IPS-18c (cell line): ENCODE measurements at regions not wholly inside any gene's neighbourhood (a gene's known extent, or its start where the extent isn't known, plus 50 kb on each side); places are given as distances from the start of the nearest gene placed in this dataset.

Source experiments
- H3K4me3 ChIP-seq: 2 replicates; pipeline ENCODE4 v1.7.0; 2013; ENCODE audit warnings: low read depth, mild to moderate bottlenecking, low read length, moderate library complexity; ENCODE audit not compliant: insufficient read depth
- H3K9me3 ChIP-seq: one replicate; pipeline ENCODE4 v1.6.1; 2013; ENCODE audit warnings: mild to moderate bottlenecking, low read length, moderate library complexity; ENCODE audit not compliant: control insufficient read depth, insufficient read depth

DNA sequence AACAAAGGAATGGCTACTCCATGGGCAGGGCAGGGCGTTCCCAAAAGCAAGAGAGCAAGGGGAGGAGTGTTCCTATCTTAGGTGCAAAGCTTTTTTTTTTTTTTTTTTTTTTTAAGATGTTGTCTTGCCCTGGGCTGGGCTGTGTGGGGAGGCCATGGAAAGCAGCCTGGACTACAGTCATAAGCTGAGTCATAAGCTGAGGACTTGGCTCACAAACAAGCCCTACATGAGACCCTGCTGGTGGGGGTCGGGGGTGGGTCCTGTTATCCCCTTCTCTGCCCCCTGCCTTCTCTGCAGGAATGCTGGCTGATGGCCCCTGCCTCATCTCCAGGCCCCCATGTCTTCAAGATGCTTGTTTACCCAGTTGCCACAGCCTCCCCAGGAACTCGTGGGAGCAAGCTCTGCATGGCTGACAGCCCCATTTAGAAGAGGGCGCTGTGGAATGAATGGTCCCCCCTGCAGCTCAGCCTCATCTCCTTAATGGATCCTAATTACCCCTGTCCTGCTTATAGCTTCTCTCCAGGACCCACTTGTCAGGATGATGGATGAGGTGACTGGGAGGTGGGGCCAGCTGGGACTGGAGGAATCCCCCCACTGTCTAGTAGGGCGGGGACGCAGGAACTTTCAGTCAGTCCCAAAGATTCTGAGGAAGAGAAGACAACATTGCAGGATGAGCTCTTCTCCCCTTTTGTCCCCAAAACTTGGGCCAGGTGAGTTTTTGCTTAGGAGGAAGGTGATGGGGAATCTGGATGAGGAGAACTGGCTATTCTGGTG lies 340.8 kb upstream of the PODXL start:
- no peaks in the 10 kb centered on the region for H3K9me3 ChIP-seq
- no peak overlapping the region for H3K4me3 ChIP-seq

DNA sequence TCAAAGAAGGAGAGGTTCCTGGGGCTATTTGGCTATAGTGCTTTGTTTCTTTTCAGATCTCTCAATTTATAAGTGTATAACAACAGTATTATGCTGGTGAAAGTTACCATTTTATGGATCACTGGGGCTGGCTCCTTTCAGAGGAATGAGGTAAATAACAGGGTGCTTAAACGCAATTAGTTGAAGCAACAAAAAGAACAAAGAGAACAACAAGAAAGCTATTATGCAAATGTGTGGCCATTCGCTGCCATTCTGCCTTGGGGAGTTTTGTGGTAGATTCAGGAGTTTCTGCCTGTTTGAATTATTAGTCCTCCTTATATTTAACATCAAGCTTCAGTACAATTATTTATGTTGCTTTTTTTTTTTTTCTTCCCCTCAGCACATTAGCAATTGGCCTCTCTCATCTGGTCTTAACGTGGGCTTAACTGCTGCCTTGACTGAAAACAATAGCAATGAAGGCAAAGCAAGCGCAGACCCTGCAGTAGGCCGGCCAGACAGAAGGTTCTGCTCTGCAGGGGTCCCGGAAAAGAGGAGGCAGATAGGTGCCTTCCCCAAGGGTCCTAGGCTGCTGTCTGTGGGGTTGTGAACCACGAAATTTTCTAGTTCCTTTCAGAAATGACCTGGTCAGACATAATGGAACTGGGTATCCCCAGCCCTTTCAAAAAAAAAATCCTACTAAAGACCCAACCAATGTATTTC lies 339.9 kb upstream of the PODXL start:
- Histone ChIP-seq H3K9me3 (no peaks in the 10 kb centered on the region), H3K4me3 (no peak overlapping the region)

DNA sequence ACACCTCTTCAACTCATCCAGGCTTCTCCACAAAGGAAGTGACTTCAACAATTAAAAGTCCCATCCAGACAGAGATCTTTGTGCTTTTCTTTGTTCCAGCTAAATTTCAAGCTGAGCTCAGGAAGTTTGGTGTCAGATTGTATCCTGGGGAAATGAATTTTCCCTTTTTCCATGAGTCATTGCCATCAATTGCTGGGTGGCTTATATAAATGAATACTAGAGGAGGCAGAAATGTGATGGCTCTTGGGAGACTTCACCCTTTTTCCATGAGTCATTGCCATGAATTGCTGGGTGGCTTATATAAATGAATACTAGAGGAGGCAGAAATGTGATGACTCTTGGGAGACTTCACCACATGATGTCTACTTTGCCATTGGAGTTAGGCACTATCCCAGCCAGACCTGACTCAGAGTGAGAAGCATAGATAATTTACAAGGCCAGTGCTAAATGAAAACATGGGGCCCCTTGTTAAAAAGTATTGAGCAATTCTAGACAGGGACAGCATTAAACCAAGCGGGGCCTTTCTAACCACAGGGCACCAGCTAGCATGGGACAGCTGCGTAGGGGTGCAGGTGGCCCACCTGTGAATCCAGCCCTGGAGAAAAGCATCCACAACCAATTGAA lies 339.2 kb upstream of the PODXL start:
- Histone ChIP-seq H3K9me3 (no peaks in the 10 kb centered on the region), H3K4me3 (no peak overlapping the region)

DNA sequence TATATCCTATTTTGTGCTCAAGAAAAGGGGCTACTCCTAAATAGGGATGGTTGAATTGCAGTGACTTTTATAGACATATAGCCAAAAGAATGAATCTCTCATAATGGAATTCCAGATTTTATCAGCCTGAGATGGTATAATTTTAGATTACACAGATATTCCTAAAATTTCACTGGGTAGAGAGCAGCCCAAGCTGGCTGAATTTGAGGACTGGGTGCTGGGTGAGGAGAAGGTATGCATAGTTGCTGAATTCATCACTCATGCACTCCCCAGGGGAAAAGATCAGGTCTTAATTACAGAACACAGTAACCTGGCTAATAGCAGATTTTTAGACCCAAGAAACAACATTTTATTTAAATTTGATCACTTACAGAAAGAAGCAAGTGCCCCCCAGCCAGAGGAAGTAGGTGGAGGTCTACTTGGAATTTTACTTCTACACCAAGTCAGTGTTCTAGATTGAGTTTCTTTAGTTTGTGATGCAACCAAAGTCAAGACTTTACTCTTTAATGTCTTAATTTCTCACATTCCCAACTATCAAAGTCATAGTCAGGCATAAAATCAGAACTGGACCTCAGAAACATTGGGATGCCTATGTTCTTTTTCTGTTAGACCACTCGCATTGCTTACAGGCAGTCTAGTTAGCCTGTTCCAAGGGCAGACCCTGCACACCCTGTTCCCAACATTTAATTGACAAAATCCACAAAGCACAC lies 337.4 kb upstream of the PODXL start:
- no peak overlapping the region for H3K4me3 ChIP-seq
- no peaks in the 10 kb centered on the region for H3K9me3 ChIP-seq

DNA sequence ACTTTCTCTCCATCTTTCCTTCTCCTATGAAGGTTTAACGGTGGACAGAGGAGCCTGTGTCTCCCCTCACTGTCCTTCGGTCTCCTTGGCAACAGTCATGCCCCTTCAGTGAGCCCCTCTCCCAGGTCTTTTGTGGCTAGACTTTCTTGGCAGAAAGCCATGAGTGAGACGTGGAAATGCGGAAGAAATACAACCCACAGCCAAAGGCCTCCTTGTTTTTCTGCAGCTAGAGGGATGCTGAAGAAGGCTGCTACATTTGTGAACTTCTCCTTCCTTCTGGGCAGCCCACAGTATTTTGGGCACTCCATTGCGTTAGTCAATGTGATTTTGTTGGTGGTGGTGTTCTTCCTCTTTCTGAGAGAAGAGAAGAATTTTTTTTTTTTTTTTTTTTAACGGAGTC lies 333.7 kb upstream of the PODXL start:
- no peak overlapping the region for H3K4me3 ChIP-seq
- H3K9me3 ChIP-seq = no peaks in the 10 kb centered on the region

DNA sequence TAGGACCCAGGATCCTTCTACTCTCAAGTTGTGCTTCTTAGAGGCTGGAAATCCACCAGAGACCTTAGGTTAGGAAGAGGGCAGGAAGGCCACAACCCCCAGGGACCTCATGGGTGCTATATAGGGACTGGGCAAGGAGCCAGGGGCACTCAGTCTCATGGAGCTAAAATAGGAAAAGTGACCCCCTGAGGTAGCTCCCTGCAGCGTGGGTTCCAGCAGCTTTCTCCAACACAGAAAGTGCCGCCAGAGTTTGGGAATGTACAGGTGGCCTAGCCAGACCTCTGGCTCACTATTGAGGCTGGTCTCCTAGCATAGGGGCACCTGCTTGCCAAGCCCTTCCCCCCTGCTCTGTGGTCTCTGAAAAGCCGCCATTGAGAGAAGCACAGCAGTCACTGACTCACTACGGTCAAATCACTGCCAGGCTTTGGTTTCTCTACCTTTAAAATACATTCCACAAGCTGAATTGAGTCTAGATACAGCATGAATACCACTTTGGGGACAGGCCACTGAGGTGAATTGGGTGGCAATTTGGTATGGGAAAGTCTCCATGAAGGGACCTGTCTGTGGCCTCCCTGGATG lies 333.2 kb upstream of the PODXL start:
- H3K4me3 ChIP-seq = no peak overlapping the region
- no peaks in the 10 kb centered on the region for H3K9me3 ChIP-seq

DNA sequence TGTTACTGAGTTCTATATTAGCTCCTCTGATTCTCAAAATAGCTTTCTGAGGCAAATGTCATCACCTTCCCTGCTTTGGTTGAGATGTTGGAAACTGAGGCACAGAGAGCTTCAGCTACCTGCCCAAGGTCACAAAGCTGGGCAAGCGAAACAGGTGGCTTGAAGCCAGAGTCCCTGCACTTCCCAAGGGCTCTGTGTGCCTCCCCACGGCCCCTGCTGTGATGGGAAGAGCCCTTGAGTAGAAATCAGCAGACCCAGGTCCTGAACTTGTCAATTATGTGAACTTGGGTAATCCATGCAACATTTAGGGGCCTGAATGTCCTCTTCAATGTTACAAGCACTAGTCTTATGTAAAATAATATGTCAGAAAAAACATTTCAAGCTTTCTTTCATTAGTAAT lies 327.3 kb upstream of the PODXL start:
- Histone ChIP-seq H3K9me3 (no peaks in the 10 kb centered on the region), H3K4me3 (no peak overlapping the region)

DNA sequence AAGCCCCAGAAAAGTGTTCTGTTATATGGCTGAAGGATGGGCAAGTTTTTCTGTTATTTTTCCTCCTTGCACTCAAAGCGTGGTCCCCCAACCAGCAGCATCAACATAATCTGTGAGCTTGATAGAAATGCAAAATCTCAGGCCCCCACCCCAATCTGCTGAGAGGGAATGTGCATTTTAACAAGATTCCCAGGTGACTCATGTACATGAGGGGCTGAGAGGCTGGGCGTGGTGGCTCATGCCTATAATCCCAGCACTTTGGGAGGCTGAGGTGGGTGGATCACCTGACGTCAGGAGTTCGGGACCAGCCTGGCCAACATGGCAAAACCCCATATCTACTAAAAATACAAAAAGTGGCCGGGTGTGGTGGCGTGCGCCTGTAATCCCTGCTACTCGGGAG lies 326.8 kb upstream of the PODXL start:
- no peak overlapping the region for H3K4me3 ChIP-seq

DNA sequence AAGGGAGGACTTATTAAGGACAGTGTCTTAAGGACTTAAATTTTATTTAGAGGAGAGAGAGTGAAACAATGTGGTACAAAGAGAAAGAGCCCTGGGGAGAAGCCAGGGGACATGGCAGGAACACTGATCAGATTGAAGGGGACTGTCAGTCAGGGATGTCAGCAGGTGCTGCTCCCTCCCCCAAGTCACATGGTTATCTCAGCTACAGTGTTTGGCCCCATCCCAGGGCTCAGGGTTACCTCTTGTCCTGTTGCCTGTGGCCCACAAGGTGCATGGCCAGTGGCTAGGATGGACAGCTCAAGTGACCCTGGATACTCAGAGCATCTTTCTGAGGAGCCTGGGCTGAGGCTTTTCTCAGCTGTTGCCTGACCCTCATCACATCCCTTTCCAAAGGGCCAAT lies 325.9 kb upstream of the PODXL start:
- no peaks in the 10 kb centered on the region for H3K9me3 ChIP-seq
- no peak overlapping the region for H3K4me3 ChIP-seq

More for the DNA sequence above, 326.8 kb upstream of the PODXL start:
- no peaks in the 10 kb centered on the region for H3K9me3 ChIP-seq

DNA sequence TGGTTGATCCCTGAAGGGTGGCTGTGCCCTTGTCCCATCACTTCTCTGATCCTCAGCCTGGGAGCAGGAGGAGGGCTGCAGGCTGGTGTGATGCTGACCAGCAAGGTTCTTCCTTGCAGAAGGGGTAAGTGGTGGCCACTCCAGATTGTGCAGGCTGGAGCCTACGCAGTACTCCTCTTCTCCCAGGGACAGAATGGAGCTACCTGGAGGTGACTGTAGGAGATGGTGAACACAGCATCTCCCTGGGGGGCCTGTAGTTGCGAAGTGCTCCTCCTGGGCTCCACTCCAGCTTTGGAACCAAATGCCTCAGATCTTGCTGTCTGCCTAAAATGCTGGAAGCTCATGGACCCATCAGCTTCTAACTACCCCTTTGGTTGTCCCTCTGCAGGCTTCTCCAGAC lies 323.6 kb upstream of the PODXL start:
- no peak overlapping the region for H3K4me3 ChIP-seq
- H3K9me3 ChIP-seq = no peaks in the 10 kb centered on the region

DNA sequence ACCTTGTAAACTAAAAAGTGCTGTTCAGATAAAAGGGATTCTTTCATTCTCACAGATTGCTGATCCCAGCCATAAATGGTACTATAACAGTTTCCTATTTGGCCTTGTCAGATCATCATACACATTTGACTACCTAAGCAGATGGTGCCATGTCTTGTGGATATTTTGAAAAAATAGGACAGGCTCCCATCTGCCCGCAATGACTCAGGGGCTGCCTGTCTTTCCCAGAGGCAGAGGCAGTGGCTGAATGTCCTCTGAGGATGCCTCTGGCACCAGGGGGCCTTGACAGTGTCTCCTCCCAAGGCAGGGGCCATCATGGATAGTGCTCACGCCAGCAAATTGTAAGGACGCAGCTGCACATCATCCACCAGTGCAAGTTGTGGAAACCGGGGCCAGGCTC lies 323.0 kb upstream of the PODXL start:
- Histone ChIP-seq H3K9me3 (no peaks in the 10 kb centered on the region), H3K4me3 (no peak overlapping the region)

DNA sequence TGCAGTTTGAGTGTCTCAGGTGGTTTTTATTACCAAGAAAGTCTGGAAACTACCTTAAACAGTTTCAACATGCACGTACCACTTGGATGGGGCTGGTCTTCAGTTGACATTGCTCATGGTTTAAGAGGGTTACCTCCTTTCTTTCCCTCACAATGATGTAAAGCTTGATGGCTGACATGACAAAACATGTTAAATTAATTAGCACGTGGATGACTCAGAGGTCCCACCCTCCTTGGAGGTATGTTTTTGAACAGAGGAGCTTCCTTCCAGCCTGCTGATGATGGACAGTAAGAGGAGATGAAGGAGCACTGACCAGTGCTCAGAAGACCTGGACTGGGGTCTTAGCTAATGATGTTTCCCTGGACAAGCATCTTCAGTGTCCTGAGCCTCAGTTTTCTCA lies 322.3 kb upstream of the PODXL start:
- Histone ChIP-seq H3K4me3 (no peak overlapping the region), H3K9me3 (no peaks in the 10 kb centered on the region)

DNA sequence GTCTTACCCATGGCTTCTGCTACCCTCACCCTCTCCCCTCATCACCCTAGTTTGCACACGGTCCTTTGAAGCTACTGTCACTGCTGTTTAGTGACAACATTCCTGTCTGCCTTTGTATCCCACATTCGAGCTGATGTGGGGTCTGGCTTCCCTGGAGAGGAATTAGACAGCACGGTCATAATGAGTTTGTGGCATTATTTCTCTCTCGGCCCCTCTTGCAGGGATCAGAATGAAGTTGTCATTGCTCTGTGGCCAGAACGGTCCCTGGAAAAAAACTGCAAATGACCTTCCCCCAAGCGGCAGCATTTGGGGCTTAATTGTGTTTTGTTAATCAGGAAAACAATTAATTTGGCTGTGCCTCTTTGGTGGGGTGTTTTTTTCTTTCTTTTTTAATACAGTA lies 317.2 kb upstream of the PODXL start:
- H3K9me3 ChIP-seq = no peaks in the 10 kb centered on the region
- no peak overlapping the region for H3K4me3 ChIP-seq

DNA sequence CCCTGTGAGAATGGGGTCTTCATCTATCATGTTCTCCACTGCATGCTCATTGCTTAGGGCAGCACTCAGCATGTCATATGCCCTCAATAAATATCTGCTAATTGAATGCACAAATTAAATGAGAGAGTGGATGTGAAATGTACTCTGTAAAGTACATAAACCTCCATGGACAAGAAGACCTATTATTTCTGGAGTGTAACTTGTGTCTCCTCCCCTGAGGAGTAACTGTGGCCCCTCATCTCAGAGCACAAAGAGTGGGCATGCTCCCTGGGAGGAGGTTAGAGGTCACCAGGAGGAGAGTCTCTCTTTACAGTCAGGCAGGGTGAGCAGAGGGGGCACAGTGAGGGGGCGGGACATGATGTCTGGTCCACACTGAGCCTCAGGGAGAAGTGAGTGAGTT lies 313.6 kb upstream of the PODXL start:
- no peak overlapping the region for H3K4me3 ChIP-seq

DNA sequence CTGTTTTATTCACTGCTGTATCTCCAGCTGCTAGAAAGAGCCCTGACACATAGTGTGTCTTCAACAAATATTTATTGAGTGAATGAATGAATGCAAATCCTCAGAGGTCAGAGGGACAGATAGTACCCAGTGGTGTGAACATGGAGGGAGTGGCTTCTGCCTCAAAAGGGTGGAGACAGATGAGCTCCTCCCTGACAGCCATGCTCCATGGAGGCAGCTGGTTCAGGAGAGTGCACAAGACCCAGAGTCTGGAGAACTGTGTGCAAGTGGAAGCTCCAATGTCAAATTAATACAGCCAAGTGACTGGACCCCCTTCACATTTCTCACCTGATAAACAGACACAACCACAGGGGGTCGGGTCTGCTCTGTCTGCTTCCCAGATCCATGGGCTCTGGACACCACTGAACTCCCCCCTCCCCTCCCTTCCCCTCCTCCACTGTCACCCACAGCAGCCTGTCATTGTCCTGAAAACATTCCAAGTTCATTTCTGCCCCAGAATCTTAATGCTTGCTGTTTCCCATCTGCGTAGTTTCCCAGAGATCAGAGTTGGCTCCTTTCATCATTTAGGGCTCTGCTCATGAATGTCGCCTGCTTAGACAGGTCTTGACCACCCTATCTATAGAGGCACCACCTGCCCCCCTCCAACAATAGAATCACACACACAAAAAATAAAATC lies 312.9 kb upstream of the PODXL start:
- Histone ChIP-seq H3K9me3 (no peaks in the 10 kb centered on the region), H3K4me3 (no peak overlapping the region)

More for the DNA sequence above, 313.6 kb upstream of the PODXL start:
- no peaks in the 10 kb centered on the region for H3K9me3 ChIP-seq

DNA sequence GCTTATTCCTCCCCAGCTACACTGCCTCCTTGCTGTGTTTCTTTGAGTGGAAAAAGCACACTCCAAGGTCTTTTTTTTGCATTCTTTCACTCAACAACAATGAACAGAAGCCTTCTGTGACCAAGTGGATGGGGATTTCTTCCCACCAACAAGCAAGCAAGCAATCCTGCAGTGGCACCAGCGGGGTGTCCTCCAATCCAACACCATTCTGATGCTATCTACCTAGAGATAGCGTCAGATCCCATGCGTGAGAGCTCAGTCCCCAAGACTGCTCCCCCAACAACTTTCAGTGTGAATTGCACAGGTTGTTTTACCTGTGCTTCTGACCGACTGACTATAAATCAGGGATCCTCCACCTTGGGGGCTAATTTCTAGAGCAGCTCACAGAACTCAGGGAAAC lies 311.0 kb upstream of the PODXL start:
- Histone ChIP-seq H3K9me3 (no peaks in the 10 kb centered on the region), H3K4me3 (no peak overlapping the region)

DNA sequence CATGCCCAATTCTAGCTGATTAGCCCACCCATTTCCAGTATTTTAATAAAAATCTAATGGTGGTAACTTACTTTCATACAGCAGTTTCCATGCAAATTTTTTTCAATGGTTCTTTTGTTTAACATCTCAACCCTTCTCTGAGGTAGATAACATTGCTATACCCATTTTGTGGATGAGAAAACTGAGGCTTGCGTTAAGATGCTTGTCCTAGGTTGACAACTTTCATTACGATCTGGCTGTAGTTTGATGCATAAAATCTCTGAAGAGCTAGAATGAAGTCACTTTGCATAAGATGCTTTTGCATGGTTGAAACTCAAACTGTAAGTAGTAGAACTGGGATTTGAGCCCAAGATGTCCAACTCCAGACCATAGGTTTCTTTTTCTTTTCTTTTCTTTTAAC lies 309.5 kb upstream of the PODXL start:
- H3K4me3 ChIP-seq = no peak overlapping the region

More for the DNA sequence above, 309.5 kb upstream of the PODXL start:
- no peaks in the 10 kb centered on the region for H3K9me3 ChIP-seq
